ENCODE measurements at regions not wholly inside any gene's neighbourhood (a gene's known extent, or its start where the extent isn't known, plus 50 kb on each side); places are given as distances from the start of the nearest gene placed in this dataset.
A peak's percentile ranks its signal among the peaks of the same experiment; 100 is the strongest.
"Not testable (repeated sequence)": the region's sequence is repeated elsewhere in the genome, so short reads cannot be mapped to it uniquely, and the experiment has no call there.

DNA sequence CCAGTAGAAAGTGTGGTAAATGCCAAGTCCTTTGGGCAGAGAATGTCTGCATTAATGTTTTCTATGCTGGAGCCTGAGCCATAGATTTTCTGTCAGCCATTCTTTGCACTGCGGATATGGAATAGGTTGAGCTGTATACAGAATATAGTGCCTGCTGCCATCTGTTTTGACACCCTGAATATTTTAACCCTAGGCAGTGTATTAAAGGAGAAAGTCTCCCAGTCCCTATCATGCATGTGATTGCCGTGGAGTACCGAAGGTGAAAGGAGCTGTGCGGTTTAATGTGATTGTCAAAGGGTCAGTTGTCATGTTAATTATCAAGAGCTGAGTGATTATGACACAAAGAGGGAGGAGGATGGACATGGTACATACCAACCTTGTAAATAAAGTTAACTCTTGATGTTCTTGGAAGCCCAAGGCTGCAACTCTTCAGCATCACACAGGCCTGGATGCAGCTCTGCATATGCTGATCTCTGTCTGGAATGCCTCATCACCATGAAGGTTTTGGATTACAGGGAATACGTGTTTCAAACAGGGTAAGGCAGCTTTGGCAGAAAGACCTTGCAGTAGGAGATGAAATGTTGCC is 247.1 kb upstream of the ELAVL2 start:
- Histone ChIP-seq H4K20me1 (ENCODE audit: low read depth) (no peaks in the 10 kb centered on the region), H3K4me3 (no peak overlapping the region), H3K79me2 (ENCODE audit: low read depth) (no peaks in the 10 kb centered on the region), H3K27me3 (no peaks in the 10 kb centered on the region), H3F3A (ENCODE audit: low read depth) (no peaks in the 10 kb centered on the region), H3K4me2 (no peak overlapping the region), H3K36me3 (no peaks in the 10 kb centered on the region), H3K27ac (no peak overlapping the region), H3K9me3 (ENCODE audit: low read depth) (no peaks in the 10 kb centered on the region), H3K4me1 (no peaks in the 10 kb centered on the region), H2AFZ (replicated peaks) (peak overlapping the region; percentile 28), H3K9ac (no peak overlapping the region)
- Mint-ChIP-seq H3K27me3 (ENCODE audit: insufficient read depth, low read depth) (no peaks in the 10 kb centered on the region), H3K36me3 (no peaks in the 10 kb centered on the region), H3K4me1 (peaks cover 17% of the 10 kb centered on the region), H3K9me3 (no peaks in the 10 kb centered on the region), H3K27ac (no peak overlapping the region), H3K4me3 (no peak overlapping the region)
- DNase-seq (ENCODE audit: low spot score) = no peak
- no peak for TF ChIP-seq EZH2 (IDR thresholded peaks at IDR 0.05)
- TF ChIP-seq EZH2phosphoT487 (IDR thresholded peaks at IDR 0.05) = no peak
- TF ChIP-seq CTCF (IDR thresholded peaks at IDR 0.05) = no peak

DNA sequence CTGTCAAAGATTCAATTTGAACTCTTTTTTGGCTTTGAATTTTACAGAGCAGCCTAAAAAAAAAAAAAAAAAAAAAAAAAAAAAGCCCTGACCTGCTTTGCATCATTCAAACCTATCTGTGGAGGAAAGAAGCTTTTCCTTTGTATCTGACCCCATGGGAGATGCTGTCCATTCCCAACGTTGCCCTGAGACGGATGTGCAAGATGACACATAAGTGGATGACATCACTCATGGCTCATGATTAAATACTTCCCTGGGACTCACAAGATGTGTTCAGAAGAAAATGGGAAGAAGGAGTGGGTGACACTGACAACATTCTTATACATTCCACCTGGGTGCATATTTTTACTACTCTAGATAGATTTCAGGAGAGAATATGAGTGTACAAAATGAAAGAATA is 245.7 kb upstream of the ELAVL2 start:
- no peaks in the 10 kb centered on the region for H4K20me1 ChIP-seq (ENCODE audit: low read depth)
- no peak overlapping the region for H3K9ac ChIP-seq
- Mint-ChIP-seq H3K4me3 (no peak overlapping the region), H3K27ac (no peak overlapping the region), H3K27me3 (ENCODE audit: insufficient read depth, low read depth) (peaks cover 2% of the 10 kb centered on the region), H3K9me3 (peaks cover 2% of the 10 kb centered on the region), H3K36me3 (no peaks in the 10 kb centered on the region), H3K4me1 (peaks cover 17% of the 10 kb centered on the region)
- no peaks in the 10 kb centered on the region for H3K9me3 ChIP-seq (ENCODE audit: low read depth)
- no peak overlapping the region for H3K27ac ChIP-seq
- DNase-seq (ENCODE audit: low spot score) = no peak
- no peak overlapping the region for H3K4me2 ChIP-seq
- no peaks in the 10 kb centered on the region for H3K79me2 ChIP-seq (ENCODE audit: low read depth)
- H3K4me1 ChIP-seq = no peaks in the 10 kb centered on the region
- H3K36me3 ChIP-seq = no peaks in the 10 kb centered on the region
- TF ChIP-seq CTCF (IDR thresholded peaks at IDR 0.05) = no peak
- no peak for TF ChIP-seq EZH2 (IDR thresholded peaks at IDR 0.05)
- no peak for TF ChIP-seq EZH2phosphoT487 (IDR thresholded peaks at IDR 0.05)
- H3K4me3 ChIP-seq = no peak overlapping the region
- H2AFZ ChIP-seq (replicated peaks) = no peak overlapping the region
- H3K27me3 ChIP-seq = no peaks in the 10 kb centered on the region
- H3F3A ChIP-seq (ENCODE audit: low read depth) = no peaks in the 10 kb centered on the region

- Mint-ChIP-seq H3K4me3 (no peak overlapping the region), H3K27ac (no peak overlapping the region), H3K9me3 (peaks cover 2% of the 10 kb centered on the region), H3K4me1 (peaks cover 17% of the 10 kb centered on the region), H3K27me3 (ENCODE audit: insufficient read depth, low read depth) (peaks cover 2% of the 10 kb centered on the region), H3K36me3 (no peaks in the 10 kb centered on the region)
- Histone ChIP-seq H3K27ac (no peak overlapping the region), H3F3A (ENCODE audit: low read depth) (no peaks in the 10 kb centered on the region), H3K4me2 (no peak overlapping the region), H3K4me1 (no peaks in the 10 kb centered on the region), H3K27me3 (no peaks in the 10 kb centered on the region), H3K4me3 (no peak overlapping the region), H3K9ac (no peak overlapping the region), H3K36me3 (no peaks in the 10 kb centered on the region), H3K9me3 (ENCODE audit: low read depth) (no peaks in the 10 kb centered on the region), H2AFZ (replicated peaks) (peak overlapping the region; percentile 37), H3K79me2 (ENCODE audit: low read depth) (no peaks in the 10 kb centered on the region), H4K20me1 (ENCODE audit: low read depth) (no peaks in the 10 kb centered on the region)
- DNase-seq (ENCODE audit: low spot score) = no peak
- TF ChIP-seq CTCF (IDR thresholded peaks at IDR 0.05) (no peak), EZH2phosphoT487 (IDR thresholded peaks at IDR 0.05) (no peak)
Observed at GRCh38 chr9:24071091-24071490, 245.1 kb upstream of the ELAVL2 start.

GRCh38 chr9:24067107-24067506 is 241.1 kb upstream of the ELAVL2 start:
- not testable (repeated sequence) for H3K27me3 Mint-ChIP-seq (ENCODE audit: insufficient read depth, low read depth); H4K20me1 ChIP-seq (ENCODE audit: low read depth); H3K36me3 ChIP-seq; H3K9ac ChIP-seq; H3K36me3 Mint-ChIP-seq; H3K27ac Mint-ChIP-seq; H3K79me2 ChIP-seq (ENCODE audit: low read depth); H3K9me3 Mint-ChIP-seq; H3K9me3 ChIP-seq (ENCODE audit: low read depth); H3F3A ChIP-seq (ENCODE audit: low read depth); H3K4me1 Mint-ChIP-seq; H3K27ac ChIP-seq; H3K4me3 ChIP-seq; H2AFZ ChIP-seq (replicated peaks); H3K4me2 ChIP-seq; DNase-seq (ENCODE audit: low spot score); H3K4me1 ChIP-seq; H3K27me3 ChIP-seq
- H3K4me3 Mint-ChIP-seq = peak overlapping the region; percentile 59

All from neural progenitor cell (in vitro differentiated cells).